SW 1271 (cell line): ENCODE measurements at regions not wholly inside any gene's neighbourhood (a gene's known extent, or its start where the extent isn't known, plus 50 kb on each side); places are given as distances from the start of the nearest gene placed in this dataset.

ENCODE experiments used
- DNase-seq, 2 experiments: peaks; one replicate each; lab custom pipeline; 2025; lab: John Stamatoyannopoulos, UW

GRCh38 chr20:50406610-50407136, 103.5 kb upstream of the PTPN1 start:
- no peak for DNase-seq

- DNase-seq, result no peak
Measured at GRCh38 chr20:50408526-50409364, 101.4 kb upstream of the PTPN1 start.

GRCh38 chr20:50409495-50409894, 100.7 kb upstream of the PTPN1 start:
- no peak for DNase-seq

DNA sequence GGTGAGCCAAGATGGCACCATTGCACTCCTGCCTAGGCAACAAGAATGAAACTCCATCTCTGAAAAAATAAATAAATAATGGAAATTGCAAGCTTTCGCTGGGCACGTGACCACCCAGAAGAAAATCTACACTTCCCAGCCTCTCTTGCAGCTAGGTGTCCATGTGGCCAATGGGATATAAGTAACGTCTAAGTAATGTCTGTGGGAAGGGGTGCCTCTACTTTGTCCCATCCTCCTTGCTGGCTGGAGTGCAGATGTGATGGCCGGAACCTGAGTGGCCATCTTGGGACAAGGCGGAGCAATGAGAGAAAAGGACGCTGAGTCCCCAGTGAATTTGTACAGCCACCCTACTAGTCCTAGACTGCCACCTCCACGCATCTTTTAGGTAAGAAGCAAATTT, 99.8 kb upstream of the PTPN1 start:
- DNase-seq, result no peak

- DNase-seq, result no peak
Measured at GRCh38 chr20:50412069-50412468, 98.1 kb upstream of the PTPN1 start.

DNA sequence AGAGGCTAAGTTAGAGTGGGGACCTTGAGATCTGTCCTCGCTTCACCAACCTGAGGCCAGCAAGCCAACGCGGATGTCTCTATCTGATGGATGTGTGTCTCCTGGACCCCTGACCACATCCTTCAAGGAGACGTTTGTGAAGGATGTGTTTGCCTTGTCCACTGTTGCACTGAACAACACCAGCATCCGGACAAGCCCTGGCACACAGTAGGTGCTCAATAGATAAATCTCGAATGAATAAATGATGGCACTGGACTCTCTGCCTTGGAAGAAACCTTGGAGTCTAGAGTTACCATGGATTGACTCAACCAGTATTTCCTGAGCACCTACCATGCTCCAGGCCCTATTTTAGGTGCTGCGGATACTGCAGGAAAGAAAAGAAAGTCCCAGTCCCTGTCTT, 97.7 kb upstream of the PTPN1 start:
- no peak for DNase-seq

GRCh38 chr20:50413088-50413500, 97.1 kb upstream of the PTPN1 start:
- DNase-seq, result no peak

DNA sequence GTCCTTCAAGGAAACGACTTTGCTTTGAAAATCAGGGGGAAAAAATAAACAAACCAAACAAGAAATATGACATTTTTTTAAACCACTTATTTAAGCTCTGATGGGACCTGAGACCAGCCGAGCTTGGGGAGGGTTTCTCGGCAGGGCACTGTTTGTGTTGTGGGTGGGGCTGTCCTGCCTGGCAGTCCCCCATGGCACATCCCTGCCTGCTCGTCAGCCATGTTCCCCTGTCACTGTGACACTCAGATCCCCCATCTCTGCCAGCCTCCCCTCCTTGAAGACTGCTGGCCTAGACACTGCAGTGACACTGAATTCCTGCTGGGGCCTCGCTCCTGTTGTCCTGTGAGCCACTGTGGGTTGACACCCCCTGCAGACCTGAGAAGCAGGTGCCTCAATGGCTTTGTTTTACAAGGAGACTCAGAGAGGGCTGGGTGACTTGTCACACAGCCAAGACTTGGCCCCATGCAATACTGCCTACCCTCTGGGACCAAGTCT, 95.1 kb upstream of the PTPN1 start:
- DNase-seq, result no peak

GRCh38 chr20:50415516-50416268, 94.5 kb upstream of the PTPN1 start:
- DNase-seq, result no peak

GRCh38 chr20:50416269-50417022, 93.7 kb upstream of the PTPN1 start:
- DNase-seq, result no peak

DNA sequence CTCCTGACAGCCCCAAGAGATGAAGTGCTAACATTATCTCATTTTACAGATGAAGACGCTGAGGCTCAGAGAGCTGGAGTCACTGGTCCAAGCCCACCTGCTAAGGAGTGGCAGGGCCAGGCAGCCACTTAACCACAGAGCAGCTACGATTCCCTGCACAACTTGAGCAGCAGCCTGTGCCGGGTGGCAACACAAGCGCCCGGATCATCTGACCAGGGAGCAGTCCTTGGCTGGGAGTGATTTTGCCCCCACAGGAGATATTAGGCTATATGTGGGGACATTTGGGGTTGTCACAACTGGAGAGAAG, 93.2 kb upstream of the PTPN1 start:
- DNase-seq, result no peak

DNA sequence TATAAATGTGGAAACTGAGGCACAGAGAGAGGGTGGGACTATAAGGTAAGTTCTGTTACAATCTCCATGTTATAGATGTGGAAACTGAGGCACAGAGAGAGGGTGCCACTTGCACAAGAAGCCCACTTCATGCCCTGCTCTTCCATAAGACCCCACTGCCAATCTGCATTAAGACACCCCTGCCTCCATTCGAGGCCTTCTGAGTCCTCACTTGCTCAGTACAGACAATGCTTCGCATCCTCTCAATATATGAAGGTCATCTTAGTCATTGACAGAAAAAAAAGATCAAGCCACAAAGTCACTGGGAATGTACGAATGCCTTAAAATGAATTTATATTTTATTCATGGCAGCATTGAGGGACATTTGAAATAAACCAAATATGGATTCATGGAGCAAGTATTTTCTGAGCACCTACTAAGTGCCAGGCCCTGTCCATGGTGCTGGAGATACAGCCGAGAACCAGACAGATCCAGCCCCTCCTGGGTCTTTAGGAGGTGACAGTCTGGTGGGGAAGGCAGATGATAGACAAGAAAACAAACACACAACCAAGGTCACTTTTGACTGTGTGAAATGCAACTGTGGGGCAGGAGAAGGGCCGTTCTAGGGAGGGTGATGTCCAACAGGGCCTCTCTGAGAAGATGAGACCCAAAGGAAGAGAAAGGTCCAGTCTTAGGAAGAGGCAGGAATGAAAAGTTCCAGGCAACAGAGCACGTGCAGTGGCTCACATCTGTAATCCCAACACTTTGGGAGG, 92.5 kb upstream of the PTPN1 start:
- no peak for DNase-seq

DNA sequence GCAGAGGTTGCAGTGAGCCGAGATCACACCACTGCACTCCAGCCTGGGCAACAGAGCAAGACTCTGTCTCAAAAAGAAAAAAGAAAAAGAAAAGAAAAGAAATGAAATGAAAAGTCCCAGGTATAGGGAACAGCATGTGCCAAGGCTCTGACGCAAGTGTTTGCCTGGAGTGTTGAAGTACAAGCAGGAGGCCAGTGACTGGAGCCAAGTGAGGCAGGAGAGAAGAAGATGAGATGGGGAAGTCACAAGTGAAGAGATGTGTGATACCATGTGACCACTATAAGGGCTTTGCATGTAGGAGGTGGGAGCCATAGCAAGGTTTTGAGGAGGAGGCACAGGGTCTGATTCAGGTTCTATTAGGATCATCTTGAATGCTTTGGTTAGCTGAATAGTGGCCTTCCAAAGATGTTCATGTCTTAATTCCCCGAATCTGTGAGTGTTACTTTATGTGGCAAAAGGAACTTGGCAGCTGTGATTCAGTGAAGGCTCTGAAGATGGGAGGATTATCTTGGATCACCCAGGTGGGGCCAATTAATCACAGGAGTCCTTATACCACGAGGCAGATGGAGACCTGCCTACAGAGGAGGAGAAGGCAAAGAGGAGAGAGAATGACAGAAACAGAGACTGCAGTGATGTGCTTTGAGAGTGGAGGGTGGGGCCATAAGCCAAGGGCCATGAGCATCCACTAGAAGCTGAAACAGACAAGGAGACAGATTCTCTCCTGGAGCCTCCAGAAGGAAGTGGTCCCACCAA, 91.1 kb upstream of the PTPN1 start:
- no peak for DNase-seq

- DNase-seq, result no peak
Measured at GRCh38 chr20:50420380-50420779, 89.8 kb upstream of the PTPN1 start.

DNA sequence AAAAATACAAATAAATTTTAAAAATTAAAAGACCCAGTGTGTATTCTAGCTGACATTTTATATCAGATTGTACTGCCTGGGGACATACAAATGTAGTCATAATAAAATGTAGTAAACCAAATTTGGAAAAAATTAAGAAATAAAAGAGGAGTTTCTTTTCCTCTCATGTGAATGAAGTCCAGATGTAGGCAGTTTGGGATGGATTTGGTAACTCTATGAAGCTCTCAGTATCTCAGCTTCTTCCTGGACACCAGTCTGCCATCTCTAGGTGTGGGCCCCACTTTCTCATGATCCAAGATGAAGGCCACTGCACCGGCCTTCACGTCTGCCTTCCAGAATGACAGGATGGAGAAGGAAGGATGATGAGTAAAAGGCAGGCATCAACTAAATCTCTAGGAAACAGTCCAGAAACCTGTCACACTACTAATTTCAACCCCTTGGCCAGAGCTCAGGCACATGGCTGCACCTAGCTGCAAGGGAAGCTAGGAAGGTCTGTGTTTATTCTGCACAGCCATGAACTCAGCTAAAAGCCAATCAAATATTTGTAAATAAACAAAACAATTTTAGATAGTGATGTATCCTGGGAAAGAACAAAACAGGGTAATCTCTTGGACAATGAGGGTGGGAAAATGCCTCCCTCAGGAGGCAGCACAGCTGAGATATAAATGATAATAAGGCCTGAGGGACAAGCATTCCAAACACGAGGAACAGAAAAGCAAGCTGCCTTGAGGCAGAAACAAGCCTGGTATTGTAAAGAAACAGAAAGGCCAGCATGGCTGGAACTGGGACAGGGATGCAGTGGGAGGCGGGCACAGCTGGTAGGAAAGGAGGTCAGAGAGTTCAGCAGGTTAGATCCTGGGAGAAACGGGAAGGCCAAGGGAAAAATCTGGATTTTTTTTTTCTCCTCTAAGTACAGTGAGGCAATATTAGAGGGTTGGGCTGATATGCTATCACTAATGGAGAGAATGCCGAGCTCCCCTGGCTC, 88.5 kb upstream of the PTPN1 start:
- no peak for DNase-seq

- no peak for DNase-seq
Measured at GRCh38 chr20:50423758-50424157, 86.4 kb upstream of the PTPN1 start.

DNA sequence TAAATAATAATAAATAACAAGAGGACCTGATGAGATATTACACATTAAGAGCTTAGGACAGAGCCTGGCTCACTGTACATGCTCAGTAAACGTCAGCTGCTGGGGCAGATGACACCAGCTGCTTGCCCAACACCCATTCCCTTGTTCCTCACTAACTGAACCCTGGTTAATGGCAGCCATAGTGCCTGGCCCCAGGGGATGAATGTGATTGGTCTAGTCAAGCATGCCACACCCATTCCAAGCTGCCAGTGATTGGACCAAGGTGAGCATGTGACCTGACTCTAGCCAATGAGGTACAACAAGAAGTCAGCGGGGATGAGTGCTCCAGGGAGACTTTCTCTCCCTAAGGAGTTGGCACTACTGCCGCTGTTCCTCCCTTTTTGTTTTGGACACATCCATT, 85.1 kb upstream of the PTPN1 start:
- DNase-seq, result no peak

GRCh38 chr20:50426866-50427718, 83.1 kb upstream of the PTPN1 start:
- no peak for DNase-seq

- no peak for DNase-seq
Measured at GRCh38 chr20:50427719-50428083, 82.5 kb upstream of the PTPN1 start.
